ENCODE measurements at regions not wholly inside any gene's neighbourhood (a gene's known extent, or its start where the extent isn't known, plus 50 kb on each side); places are given as distances from the start of the nearest gene placed in this dataset.
A peak's percentile ranks its signal among the peaks of the same experiment; 100 is the strongest.

- no peak for DNase-seq
These were observed 796.0 kb downstream of the SLC16A7 start for GRCh38 chr12:60391791-60392190.

GRCh38 chr12:60393093-60393492, 797.3 kb downstream of the SLC16A7 start:
- no peak for DNase-seq

- DNase-seq: no peak
These were observed 798.8 kb downstream of the SLC16A7 start for GRCh38 chr12:60394665-60395064.

GRCh38 chr12:60398547-60398946, 802.7 kb downstream of the SLC16A7 start:
- DNase-seq: no peak

- DNase-seq: no peak
These were observed 803.2 kb downstream of the SLC16A7 start for GRCh38 chr12:60399064-60399463.

- DNase-seq: no peak
These were observed 807.2 kb downstream of the SLC16A7 start for GRCh38 chr12:60402996-60403395.

GRCh38 chr12:60415351-60415750, 819.5 kb downstream of the SLC16A7 start:
- no peak for DNase-seq

- no peak for DNase-seq
These were observed 824.2 kb downstream of the SLC16A7 start for GRCh38 chr12:60419986-60420385.

GRCh38 chr12:60421741-60422140, 825.9 kb downstream of the SLC16A7 start:
- no peak for DNase-seq

GRCh38 chr12:60437297-60437696, 841.5 kb downstream of the SLC16A7 start:
- DNase-seq: no peak

- DNase-seq: no peak
These were observed 845.7 kb downstream of the SLC16A7 start for GRCh38 chr12:60441577-60441976.

GRCh38 chr12:60451457-60451856, 855.6 kb downstream of the SLC16A7 start:
- DNase-seq: no peak

- no peak for DNase-seq
These were observed 869.2 kb downstream of the SLC16A7 start for GRCh38 chr12:60465060-60465459.

- no peak for DNase-seq
These were observed 872.7 kb downstream of the SLC16A7 start for GRCh38 chr12:60468546-60468945.

- no peak for DNase-seq
These were observed 880.0 kb downstream of the SLC16A7 start for GRCh38 chr12:60475825-60476224.

GRCh38 chr12:60487284-60487683, 891.5 kb downstream of the SLC16A7 start:
- DNase-seq: no peak

- no peak for DNase-seq
These were observed 893.2 kb downstream of the SLC16A7 start for GRCh38 chr12:60489071-60489470.

GRCh38 chr12:60494244-60494643, 898.4 kb downstream of the SLC16A7 start:
- DNase-seq: peak; percentile 0

- DNase-seq: no peak
These were observed 902.8 kb downstream of the SLC16A7 start for GRCh38 chr12:60498656-60499055.

- no peak for DNase-seq
These were observed 905.4 kb downstream of the SLC16A7 start for GRCh38 chr12:60501124-60501729.

GRCh38 chr12:60522684-60523400, 927.0 kb downstream of the SLC16A7 start:
- DNase-seq: no peak

GRCh38 chr12:60529261-60529660, 933.4 kb downstream of the SLC16A7 start:
- DNase-seq: no peak

- DNase-seq: no peak
These were observed 933.9 kb downstream of the SLC16A7 start for GRCh38 chr12:60529723-60530122.

GRCh38 chr12:60535363-60535762, 939.5 kb downstream of the SLC16A7 start:
- DNase-seq: no peak

GRCh38 chr12:60539592-60539991, 943.8 kb downstream of the SLC16A7 start:
- no peak for DNase-seq

Measured in NCI-H187 treated with DMSO at 0.1 percent for 48 hours (cell line).